Heart right ventricle (tissue), 16 donors: ENCODE measurements at regions not wholly inside any gene's neighbourhood (a gene's known extent, or its start where the extent isn't known, plus 50 kb on each side); places are given as distances from the start of the nearest gene placed in this dataset.
A peak's percentile ranks its signal among the peaks of the same experiment; 100 is the strongest.

Source experiments
- ATAC-seq, 8 donors: fragments of 200-7000 bp; cut with Tn5 transposase; one replicate each; pipeline ENCODE4 v1.9.1; 2020; ENCODE audit warnings: mild to moderate bottlenecking in 8 of 8, moderate library complexity in 8 of 8, moderate number of reproducible peaks in 1 of 8
- DNase-seq, 2 donors: peaks; one replicate each; pipeline ENCODE4 v3.0.0-alpha.2; 2020
- H3K27ac ChIP-seq, 10 donors: fragments of 200-600 bp; sonication (generic) in 2 of 10; one replicate each; pipeline versions ENCODE4 v1.5.0 to v1.8.0; 2020 to 2022; ENCODE audit warnings: mild to moderate bottlenecking in 3 of 10
- H3K27me3 ChIP-seq, 7 donors: fragments of 200-600 bp; one replicate each; pipeline ENCODE4 v1.8.0; 2021 to 2022; ENCODE audit warnings: mild to moderate bottlenecking in 2 of 7
- H3K36me3 ChIP-seq, 9 donors: fragments of 200-600 bp; sonication (generic) in 1 of 9; one replicate each; pipeline versions ENCODE4 v1.5.0 to v1.8.0; 2020 to 2022; ENCODE audit warnings: mild to moderate bottlenecking in 2 of 9
- H3K4me1 ChIP-seq, 9 donors: fragments of 200-600 bp; sonication (generic) in 1 of 9; one replicate each; pipeline versions ENCODE4 v1.5.0 to v1.8.0; 2020 to 2022; ENCODE audit warnings: mild to moderate bottlenecking in 4 of 9
- H3K4me3 ChIP-seq, 10 donors: fragments of 200-600 bp; sonication (generic) in 2 of 10; one replicate each; pipeline versions ENCODE4 v1.5.0 to v1.8.0; 2020 to 2022; ENCODE audit warnings: mild to moderate bottlenecking in 7 of 10, moderate library complexity in 2 of 10
- H3K9me3 ChIP-seq, 11 donors: fragments of 200-600 bp in 10 of 11; sonication (generic) in 2 of 11; one replicate each; pipeline versions ENCODE4 v1.5.0 to v1.8.0; 2013 to 2022; ENCODE audit warnings: mild to moderate bottlenecking in 2 of 11, control low read depth in 1 of 11, moderate library complexity in 1 of 11
- CTCF ChIP-seq, 9 donors: fragments of 200-600 bp; sonication (generic) in 2 of 9; IDR thresholded peaks; one replicate each; pipeline versions ENCODE4 v1.5.0 to v1.8.0; 2021 to 2022; ENCODE audit warnings: antibody characterized with exemption in 9 of 9, mild to moderate bottlenecking in 5 of 9, moderate library complexity in 1 of 9
- WGBS, 2 donors: extraction: QIAGEN DNeasy Blood & Tissue Kit; methylation state at CpG; one replicate each; pipeline ENCODE4 v1.1.7; 2013; ENCODE audit warnings: inconsistent platforms in 1 of 2; 5-methylcytosine and 5-hydroxymethylcytosine counted together
- intact Hi-C, 10 donors: fragments of 100-400 bp; cut with DNase I; formaldehyde crosslinking; loops; one replicate each; pipeline versions ENCODE4 v1.11.1 to v1.14.2; 2022
- donor health status: Arrhythmogenic right ventricular cardiomyopathy.
- donor health status: ischemic (EF 13 %, LVEDD 7.1; RV severe dilation, severe dysfunction).
- donor health status: healthy with polysubstance abuse.
- donor health status: DM: no; HTN: yes; CAD: no.
- donor health status: DM: no; HTN: no; CAD: no.
- donor health status: ischemic (EF 25% LVEDD 6.9; RV normal size, moderate dysfunction).
- donor health status: ischemic (EF 25% LVEDD 5.7; RV mildly dilated, moderate dysfunction).
- donor health status: healthy.
- donor health status: DM: yes; HTN: yes; CAD: no.
- donor health status: Ischemic cardiomyopathy.
- donor health status: ischemic (EF 35%, LVEDD 5.7; RV mildly dilated, moderate dysfunction).
- donor health status: nonischemic (EF 11% LVEDD 7.7; RV severe dilation, severe dysfunction).
- donor health status: DM: yes; HTN: yes; CAD: no.
- donor health status: PGD.
- donor health status: ischemic (EF 29% LVEDD 5.4; RV normal size, mild dysfunction).
- donor health status: nonischemic (EF 23%, LVEDD 6.1; RV moderate dilation, normal function).

GRCh38 chr5:43859309-43859708 is 256.3 kb downstream of the NNT start:
- TF ChIP-seq CTCF (IDR thresholded peaks at IDR 0.05): no peak
- H3K4me1 ChIP-seq: peaks cover 0 to 18% (median 13%) of the 10 kb centered on the region in 9 donors
- intact Hi-C loops: no loop called here
- ATAC-seq (no peak), DNase-seq (no peak)
- H3K4me3 ChIP-seq: no peak overlapping the region
- H3K27ac ChIP-seq: no peak overlapping the region
- H3K36me3 ChIP-seq: no peaks in the 10 kb centered on the region
- no peaks in the 10 kb centered on the region for H3K9me3 ChIP-seq
- H3K27me3 ChIP-seq: no peaks in the 10 kb centered on the region

GRCh38 chr5:43855452-43855851 is 252.5 kb downstream of the NNT start:
- 5 to 11% methylated on average over 5 of the region's 5 CpGs for WGBS, 2 donors
- no peaks in the 10 kb centered on the region for H3K27me3 ChIP-seq
- intact Hi-C loops: no loop called here
- ATAC-seq (no peak), DNase-seq (no peak)
- no peaks in the 10 kb centered on the region for H3K36me3 ChIP-seq
- no peak overlapping the region for H3K4me3 ChIP-seq
- H3K9me3 ChIP-seq: no peaks in the 10 kb centered on the region
- H3K4me1 ChIP-seq: peaks cover 0 to 24% (median 13%) of the 10 kb centered on the region in 9 donors
- no peak for TF ChIP-seq CTCF (IDR thresholded peaks at IDR 0.05)
- H3K27ac ChIP-seq: no peak overlapping the region

- H3K27me3 ChIP-seq: no peaks in the 10 kb centered on the region
- H3K36me3 ChIP-seq: no peaks in the 10 kb centered on the region
- no peaks in the 10 kb centered on the region for H3K9me3 ChIP-seq
- DNase-seq (no peak), ATAC-seq (peak in 6 of 8 donors; percentile 17 to 76 (median 53))
- H3K27ac ChIP-seq: peak overlapping the region in 2 of 10 donors; percentile 21 to 27
- H3K4me1 ChIP-seq: peaks cover 0 to 24% (median 13%) of the 10 kb centered on the region in 9 donors
- no peak for TF ChIP-seq CTCF (IDR thresholded peaks at IDR 0.05)
- intact Hi-C loops: no loop called here
- no peak overlapping the region for H3K4me3 ChIP-seq
- 6 to 21% methylated on average over 1 of the region's 1 CpG for WGBS, 2 donors
Measured at GRCh38 chr5:43854697-43855292, 251.8 kb downstream of the NNT start.

- no peak for DNase-seq
- Histone ChIP-seq H3K4me3 (no peak overlapping the region), H3K27ac (no peak overlapping the region), H3K4me1 (peaks cover 0 to 24% (median 13%) of the 10 kb centered on the region in 9 donors), H3K36me3 (no peaks in the 10 kb centered on the region), H3K9me3 (no peaks in the 10 kb centered on the region), H3K27me3 (no peaks in the 10 kb centered on the region)
- WGBS, 2 donors: 92 to 94% methylated on average over 4 of the region's 4 CpGs
- ATAC-seq: no peak
- intact Hi-C loops: no loop called here
- no peak for TF ChIP-seq CTCF (IDR thresholded peaks at IDR 0.05)
Measured at GRCh38 chr5:43852279-43852678, 249.3 kb downstream of the NNT start.
